Trophoblast cell (in vitro differentiated cells and primary cell): ENCODE measurements at regions not wholly inside any gene's neighbourhood (a gene's known extent, or its start where the extent isn't known, plus 50 kb on each side); places are given as distances from the start of the nearest gene placed in this dataset.

Source experiments
- DNase-seq, 2 donors: peaks; one replicate each; pipeline ENCODE4 v3.0.0-alpha.2; 2016
- H2AFZ ChIP-seq: 2 replicates; pipeline ENCODE4 v1.6.1; 2013; ENCODE audit warnings: low read length, moderate library complexity, mild to moderate bottlenecking; ENCODE audit not compliant: insufficient read depth, poor library complexity
- H2AK5ac ChIP-seq: 2 replicates; pipeline ENCODE4 v1.6.1; 2013; ENCODE audit warnings: mild to moderate bottlenecking, low read length
- H2BK120ac ChIP-seq: 2 replicates; pipeline ENCODE4 v1.6.1; 2013; ENCODE audit warnings: low read length, mild to moderate bottlenecking, moderate library complexity; ENCODE audit not compliant: insufficient read depth, poor library complexity
- H2BK12ac ChIP-seq: 2 replicates; pipeline ENCODE4 v1.6.1; 2013; ENCODE audit warnings: mild to moderate bottlenecking, low read length, moderate library complexity
- H2BK5ac ChIP-seq: 2 replicates; pipeline ENCODE4 v1.6.1; 2013; ENCODE audit warnings: low read length, low read depth, moderate library complexity, mild to moderate bottlenecking; ENCODE audit not compliant: poor library complexity
- H3K14ac ChIP-seq: 2 replicates; pipeline ENCODE4 v1.6.1; 2013; ENCODE audit warnings: mild to moderate bottlenecking, low read length
- H3K18ac ChIP-seq: 2 replicates; pipeline ENCODE4 v1.6.1; 2013; ENCODE audit warnings: mild to moderate bottlenecking, low read length
- H3K23ac ChIP-seq: 2 replicates; pipeline ENCODE4 v1.6.1; 2013; ENCODE audit warnings: low read length
- H3K27ac ChIP-seq: 2 replicates; pipeline ENCODE4 v1.5.1; 2013; ENCODE audit warnings: low read depth, mild to moderate bottlenecking, inconsistent platforms, low read length, moderate library complexity
- H3K27me3 ChIP-seq: 2 replicates; pipeline ENCODE4 v1.6.1; 2013; ENCODE audit warnings: inconsistent platforms, mild to moderate bottlenecking, low read length, moderate library complexity; ENCODE audit not compliant: insufficient read depth
- H3K36me3 ChIP-seq, 2 experiments: 1 replicate in 1 of 2; 2 replicates in 1 of 2; pipeline ENCODE4 v1.6.1; 2013; ENCODE audit warnings: low read length in 2 of 2, mild to moderate bottlenecking in 2 of 2, moderate library complexity in 1 of 2; ENCODE audit not compliant: insufficient read depth in 2 of 2, control insufficient read depth in 1 of 2
- H3K4ac ChIP-seq: 2 replicates; pipeline ENCODE4 v1.6.1; 2013; ENCODE audit warnings: low read depth, mild to moderate bottlenecking, low read length, moderate library complexity
- H3K4me1 ChIP-seq, 2 experiments: 1 replicate in 1 of 2; 2 replicates in 1 of 2; pipeline ENCODE4 v1.6.1; 2013; ENCODE audit warnings: low read length in 2 of 2, mild to moderate bottlenecking in 2 of 2, moderate library complexity in 1 of 2; ENCODE audit not compliant: insufficient read depth in 2 of 2, control insufficient read depth in 1 of 2
- H3K4me2 ChIP-seq: 2 replicates; pipeline ENCODE4 v1.6.1; 2013; ENCODE audit warnings: inconsistent platforms, mild to moderate bottlenecking, low read length, moderate library complexity
- H3K4me3 ChIP-seq: 2 replicates; pipeline ENCODE4 v1.5.1; 2013; ENCODE audit warnings: mild to moderate bottlenecking, low read depth, low read length, inconsistent platforms
- H3K79me1 ChIP-seq: one replicate; pipeline ENCODE4 v1.6.1; 2013; ENCODE audit warnings: low read length
- H3K79me2 ChIP-seq: 2 replicates; pipeline ENCODE4 v1.6.1; 2013; ENCODE audit warnings: low read length, mild to moderate bottlenecking; ENCODE audit not compliant: control insufficient read depth, insufficient read depth, poor library complexity
- H3K9ac ChIP-seq: 2 replicates; pipeline ENCODE4 v1.6.1; 2013; ENCODE audit warnings: mild to moderate bottlenecking, low read length
- H3K9me3 ChIP-seq: 2 replicates; pipeline ENCODE4 v1.6.1; 2013; ENCODE audit warnings: low read depth, mild to moderate bottlenecking, control low read depth, inconsistent platforms, low read length; ENCODE audit not compliant: insufficient read depth
- H4K12ac ChIP-seq: 2 replicates; pipeline ENCODE4 v1.6.1; 2013; ENCODE audit warnings: low read depth, mild to moderate bottlenecking, low read length, moderate library complexity
- H4K8ac ChIP-seq: 2 replicates; pipeline ENCODE4 v1.6.1; 2013; ENCODE audit warnings: low read depth, mild to moderate bottlenecking, low read length, moderate library complexity
- H4K91ac ChIP-seq: one replicate; pipeline ENCODE4 v1.6.1; 2013; ENCODE audit warnings: low read depth, mild to moderate bottlenecking, low read length, moderate library complexity
- WGBS: extraction: QIAGEN DNeasy Blood & Tissue Kit; methylation state at CpG from one replicate; pipeline ENCODE4 v1.1.7; 2013; ENCODE audit warnings: missing lambda C conversion rate; ENCODE audit not compliant: insufficient read length, insufficient coverage; ENCODE audit errors: extremely low coverage; 5-methylcytosine and 5-hydroxymethylcytosine counted together

DNA sequence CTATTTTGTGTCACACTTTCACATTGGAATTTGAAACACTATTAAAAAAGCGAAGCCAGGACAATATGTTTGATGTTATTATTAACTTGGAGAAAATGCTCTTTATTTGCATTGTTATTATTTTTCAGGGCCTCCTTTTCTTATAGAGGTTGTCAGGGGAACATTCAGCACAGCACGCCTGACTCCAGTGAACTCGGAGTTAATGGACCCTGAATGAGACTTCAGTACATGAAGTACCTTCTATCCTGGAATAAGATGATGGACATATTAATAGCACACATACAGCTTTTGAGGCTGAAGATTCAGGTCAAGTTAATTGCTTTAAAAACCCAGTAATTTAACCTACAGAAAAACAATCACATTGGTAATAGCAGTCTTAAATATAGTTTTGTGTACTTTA is 652.9 kb downstream of the SEMA5A start:
- Histone ChIP-seq H3K14ac (no peak overlapping the region), H4K91ac (no peak overlapping the region), H3K27ac (no peak overlapping the region), H3K9ac (no peak overlapping the region), H4K8ac (no peak overlapping the region), H2BK5ac (no peak overlapping the region), H2BK12ac (no peak overlapping the region), H3K79me1 (no peaks in the 10 kb centered on the region), H3K79me2 (no peaks in the 10 kb centered on the region), H3K4me2 (no peak overlapping the region), H3K4me3 (no peak overlapping the region), H4K12ac (no peak overlapping the region), H2AK5ac (no peak overlapping the region), H2AFZ (no peak overlapping the region), H3K18ac (no peak overlapping the region), H2BK120ac (no peak overlapping the region), H3K9me3 (no peaks in the 10 kb centered on the region), H3K27me3 (no peaks in the 10 kb centered on the region), H3K4ac (no peak overlapping the region), H3K4me1 (no peaks in the 10 kb centered on the region), H3K23ac (no peak overlapping the region), H3K36me3 (no peaks in the 10 kb centered on the region)
- no peak for DNase-seq
- WGBS = no CpG with 5 or more reads among the region's 3 CpGs

DNA sequence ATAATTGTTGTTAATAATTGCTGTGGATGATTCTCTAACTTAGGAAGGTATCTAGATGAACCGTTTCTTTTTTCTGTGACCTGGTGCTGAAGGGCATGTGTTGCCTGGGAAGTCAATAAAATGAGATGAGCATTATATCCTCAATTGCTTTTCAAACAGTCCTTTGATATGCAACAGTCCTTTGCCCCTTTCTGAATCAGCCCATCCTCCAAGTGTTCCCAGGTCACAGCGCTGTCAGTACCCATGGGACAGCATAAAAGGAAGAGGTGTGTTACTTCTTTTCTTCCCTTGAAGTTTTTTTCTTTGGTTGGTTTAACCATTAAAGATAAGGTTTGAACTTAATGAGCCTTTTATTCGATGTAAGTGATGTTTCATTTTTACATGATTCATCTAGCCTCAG is 651.8 kb downstream of the SEMA5A start:
- no peak overlapping the region for H3K4ac ChIP-seq
- DNase-seq = no peak
- no peak overlapping the region for H3K23ac ChIP-seq
- no peak overlapping the region for H3K14ac ChIP-seq
- no peak overlapping the region for H2AFZ ChIP-seq
- no peaks in the 10 kb centered on the region for H3K79me1 ChIP-seq
- H3K36me3 ChIP-seq = no peaks in the 10 kb centered on the region
- H4K8ac ChIP-seq = no peak overlapping the region
- no peak overlapping the region for H2BK120ac ChIP-seq
- no peak overlapping the region for H2AK5ac ChIP-seq
- H4K91ac ChIP-seq = no peak overlapping the region
- no peak overlapping the region for H2BK12ac ChIP-seq
- no peaks in the 10 kb centered on the region for H3K9me3 ChIP-seq
- H3K18ac ChIP-seq = no peak overlapping the region
- no peak overlapping the region for H3K4me2 ChIP-seq
- H3K27ac ChIP-seq = no peak overlapping the region
- H3K4me3 ChIP-seq = no peak overlapping the region
- WGBS = no CpG with 5 or more reads among the region's 3 CpGs
- no peaks in the 10 kb centered on the region for H3K4me1 ChIP-seq
- H2BK5ac ChIP-seq = no peak overlapping the region
- H3K27me3 ChIP-seq = no peaks in the 10 kb centered on the region
- no peak overlapping the region for H3K9ac ChIP-seq
- H4K12ac ChIP-seq = no peak overlapping the region
- no peaks in the 10 kb centered on the region for H3K79me2 ChIP-seq

DNA sequence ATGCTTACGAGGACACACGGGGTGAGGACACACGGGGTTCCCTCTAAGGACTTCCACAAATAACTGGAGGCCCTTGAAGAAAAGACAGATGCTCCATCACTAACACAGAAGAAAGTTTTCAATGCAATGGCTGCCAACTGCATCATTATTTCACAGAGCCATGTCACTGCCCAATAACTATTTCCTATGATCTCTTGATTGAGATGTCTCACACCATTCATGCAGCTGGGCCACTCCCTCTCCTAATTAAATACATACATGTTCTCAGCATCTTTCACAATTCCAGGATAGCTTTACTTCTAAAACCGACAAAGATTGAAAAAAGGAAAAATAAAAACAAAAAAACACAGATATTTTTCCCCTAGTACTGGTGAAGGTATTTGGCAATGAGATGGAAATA is 650.8 kb downstream of the SEMA5A start:
- no peak overlapping the region for H2AK5ac ChIP-seq
- no peaks in the 10 kb centered on the region for H3K79me2 ChIP-seq
- H3K4ac ChIP-seq = no peak overlapping the region
- H3K14ac ChIP-seq = no peak overlapping the region
- H3K9me3 ChIP-seq = no peaks in the 10 kb centered on the region
- H3K79me1 ChIP-seq = no peaks in the 10 kb centered on the region
- H3K23ac ChIP-seq = no peak overlapping the region
- H3K4me3 ChIP-seq = no peak overlapping the region
- no peak overlapping the region for H3K18ac ChIP-seq
- H2AFZ ChIP-seq = no peak overlapping the region
- DNase-seq = no peak
- H4K8ac ChIP-seq = no peak overlapping the region
- no peaks in the 10 kb centered on the region for H3K4me1 ChIP-seq
- H2BK5ac ChIP-seq = no peak overlapping the region
- no CpG with 5 or more reads among the region's 4 CpGs for WGBS
- H2BK12ac ChIP-seq = no peak overlapping the region
- H3K36me3 ChIP-seq = no peaks in the 10 kb centered on the region
- H3K27me3 ChIP-seq = no peaks in the 10 kb centered on the region
- H3K27ac ChIP-seq = no peak overlapping the region
- no peak overlapping the region for H2BK120ac ChIP-seq
- H4K91ac ChIP-seq = no peak overlapping the region
- H3K9ac ChIP-seq = no peak overlapping the region
- H3K4me2 ChIP-seq = no peak overlapping the region
- H4K12ac ChIP-seq = no peak overlapping the region

GRCh38 chr5:8895599-8895998 is 650.3 kb downstream of the SEMA5A start:
- no peak overlapping the region for H4K8ac ChIP-seq
- H3K18ac ChIP-seq = no peak overlapping the region
- no peaks in the 10 kb centered on the region for H3K79me2 ChIP-seq
- H3K79me1 ChIP-seq = no peaks in the 10 kb centered on the region
- no CpG with 5 or more reads among the region's 1 CpG for WGBS
- no peak overlapping the region for H3K27ac ChIP-seq
- no peak overlapping the region for H3K23ac ChIP-seq
- no peaks in the 10 kb centered on the region for H3K9me3 ChIP-seq
- H3K4me2 ChIP-seq = no peak overlapping the region
- H2AK5ac ChIP-seq = no peak overlapping the region
- H3K27me3 ChIP-seq = no peaks in the 10 kb centered on the region
- H4K12ac ChIP-seq = no peak overlapping the region
- H3K36me3 ChIP-seq = no peaks in the 10 kb centered on the region
- no peak overlapping the region for H2AFZ ChIP-seq
- H2BK120ac ChIP-seq = no peak overlapping the region
- no peak for DNase-seq
- H2BK12ac ChIP-seq = no peak overlapping the region
- no peak overlapping the region for H4K91ac ChIP-seq
- H3K14ac ChIP-seq = no peak overlapping the region
- H3K4me3 ChIP-seq = no peak overlapping the region
- H3K4me1 ChIP-seq = no peaks in the 10 kb centered on the region
- no peak overlapping the region for H2BK5ac ChIP-seq
- no peak overlapping the region for H3K9ac ChIP-seq
- no peak overlapping the region for H3K4ac ChIP-seq
